NCI-H2196 treated with DMSO at 0.1 percent for 48 hours (cell line): ENCODE measurements at regions not wholly inside any gene's neighbourhood (a gene's known extent, or its start where the extent isn't known, plus 50 kb on each side); places are given as distances from the start of the nearest gene placed in this dataset.
"Not testable (repeated sequence)": the region's sequence is repeated elsewhere in the genome, so short reads cannot be mapped to it uniquely, and the experiment has no call there.

Experiments
- DNase-seq: peaks from one replicate; lab custom pipeline; 2025; ENCODE audit not compliant: unreplicated experiment; lab: John Stamatoyannopoulos, UW

DNA sequence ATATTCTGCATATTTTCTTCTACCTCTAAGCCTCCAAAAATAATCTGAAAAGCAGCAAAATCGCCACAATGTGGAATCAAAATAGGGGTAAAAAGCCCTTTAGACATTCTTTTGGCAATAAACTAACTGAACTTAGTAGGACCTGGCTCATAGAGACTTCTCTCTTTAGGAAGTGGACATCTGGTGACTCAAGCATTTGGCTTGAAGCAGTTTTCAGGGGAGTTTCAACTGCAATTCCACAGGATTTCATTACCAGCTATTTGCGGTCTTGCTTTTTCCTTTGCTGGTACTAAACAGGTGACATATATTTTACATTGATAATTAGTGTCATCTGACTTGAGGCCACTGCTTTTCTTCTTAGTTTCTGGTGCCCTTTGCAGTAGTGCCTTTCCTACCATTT lies 173.2 kb upstream of the FBN2 start:
- DNase-seq: no peak

DNA sequence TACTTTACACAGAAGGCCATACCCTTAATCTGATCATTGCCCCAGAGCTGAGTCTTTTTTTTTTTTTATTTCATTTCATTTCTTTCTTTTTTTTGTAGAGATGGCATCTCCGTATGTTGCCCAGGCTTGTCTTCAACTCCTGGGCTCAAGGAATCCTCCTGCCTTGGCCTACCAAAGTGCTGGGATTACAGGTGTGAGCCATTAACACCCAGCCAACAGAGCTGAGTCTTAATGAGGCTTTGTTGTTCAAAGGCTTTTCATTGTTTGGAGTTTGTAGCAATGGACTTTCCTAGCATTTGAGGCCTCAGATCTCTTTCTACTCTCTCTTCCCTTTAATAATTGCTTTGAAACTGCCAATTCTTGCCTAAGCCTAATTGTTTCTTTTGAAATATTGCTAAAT lies 176.5 kb upstream of the FBN2 start:
- no peak for DNase-seq

DNA sequence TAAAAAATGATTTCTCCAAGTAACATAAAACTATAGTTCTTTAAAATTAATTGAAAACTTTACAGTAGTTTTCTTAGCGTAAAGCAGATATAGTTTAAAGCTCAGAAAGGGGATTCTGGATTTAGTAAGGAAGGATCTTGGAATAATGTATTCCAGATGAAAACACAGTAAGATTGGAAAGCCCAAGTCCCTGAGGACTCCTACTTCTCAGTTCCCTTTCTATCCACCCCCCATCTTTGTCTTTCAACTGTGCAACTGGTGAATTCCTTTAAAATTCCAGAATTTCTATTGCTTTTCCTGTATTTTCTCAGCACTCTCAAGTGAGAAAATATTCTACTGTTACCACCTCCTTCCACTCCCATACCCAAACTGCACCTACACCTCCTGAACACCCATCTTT lies 184.5 kb upstream of the FBN2 start:
- DNase-seq: no peak

DNA sequence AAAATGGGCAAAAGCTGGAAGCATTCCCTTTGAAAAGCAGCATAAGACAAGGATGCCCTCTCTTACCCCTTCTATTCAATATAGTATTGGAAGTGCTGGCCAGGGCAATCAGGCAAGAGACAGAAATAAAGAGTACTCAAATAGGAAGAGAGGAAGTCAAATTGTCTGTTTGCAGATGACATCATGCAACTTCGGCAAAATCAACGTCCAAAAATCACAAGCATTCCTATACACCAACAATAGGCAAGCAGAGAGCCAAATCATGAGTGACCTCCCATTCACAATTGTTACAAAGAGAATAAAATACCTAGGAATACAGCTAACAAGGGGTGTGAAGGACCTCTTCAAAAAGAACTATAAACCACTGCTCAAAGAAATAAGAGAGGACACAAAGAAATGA lies 192.0 kb upstream of the FBN2 start:
- not testable (repeated sequence) for DNase-seq

DNA sequence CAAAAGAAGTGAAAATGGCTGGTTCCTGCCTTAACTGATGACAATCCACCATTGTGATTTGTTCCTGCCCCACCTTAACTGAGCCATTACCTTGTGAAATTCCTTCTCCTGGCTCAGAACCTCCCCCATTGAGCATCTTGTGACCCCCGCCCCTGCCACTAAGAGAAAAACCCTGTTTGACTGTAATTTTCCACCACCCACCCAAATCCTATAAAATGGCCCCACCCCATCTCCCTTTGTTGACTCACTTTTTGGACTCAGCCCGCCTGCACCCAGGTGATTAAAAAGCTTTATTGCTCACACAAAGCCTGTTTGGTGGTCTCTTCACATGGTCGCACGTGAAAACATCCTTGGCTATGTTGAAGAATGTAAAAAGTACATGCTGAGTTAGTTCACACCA lies 197.6 kb upstream of the FBN2 start:
- not testable (repeated sequence) for DNase-seq

DNA sequence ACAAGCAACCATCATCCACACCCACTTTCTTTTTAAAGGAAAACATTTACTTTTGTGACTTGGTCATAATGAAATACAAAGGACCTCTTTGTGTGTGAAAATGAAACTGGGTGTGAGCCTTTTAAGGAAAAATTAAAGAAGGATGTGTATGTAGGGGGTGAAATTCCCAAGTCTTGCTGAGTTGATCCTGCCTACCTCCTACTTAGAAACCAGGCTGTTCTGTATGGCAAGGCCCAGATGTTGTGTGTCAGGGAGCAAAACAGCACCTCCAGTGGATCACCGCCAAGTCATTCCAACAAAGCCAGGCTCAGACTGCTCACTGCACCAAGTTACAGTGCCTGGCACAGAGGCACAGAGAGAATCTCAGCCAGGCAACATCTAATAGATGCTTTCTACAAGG lies 198.5 kb upstream of the FBN2 start:
- no peak for DNase-seq

DNA sequence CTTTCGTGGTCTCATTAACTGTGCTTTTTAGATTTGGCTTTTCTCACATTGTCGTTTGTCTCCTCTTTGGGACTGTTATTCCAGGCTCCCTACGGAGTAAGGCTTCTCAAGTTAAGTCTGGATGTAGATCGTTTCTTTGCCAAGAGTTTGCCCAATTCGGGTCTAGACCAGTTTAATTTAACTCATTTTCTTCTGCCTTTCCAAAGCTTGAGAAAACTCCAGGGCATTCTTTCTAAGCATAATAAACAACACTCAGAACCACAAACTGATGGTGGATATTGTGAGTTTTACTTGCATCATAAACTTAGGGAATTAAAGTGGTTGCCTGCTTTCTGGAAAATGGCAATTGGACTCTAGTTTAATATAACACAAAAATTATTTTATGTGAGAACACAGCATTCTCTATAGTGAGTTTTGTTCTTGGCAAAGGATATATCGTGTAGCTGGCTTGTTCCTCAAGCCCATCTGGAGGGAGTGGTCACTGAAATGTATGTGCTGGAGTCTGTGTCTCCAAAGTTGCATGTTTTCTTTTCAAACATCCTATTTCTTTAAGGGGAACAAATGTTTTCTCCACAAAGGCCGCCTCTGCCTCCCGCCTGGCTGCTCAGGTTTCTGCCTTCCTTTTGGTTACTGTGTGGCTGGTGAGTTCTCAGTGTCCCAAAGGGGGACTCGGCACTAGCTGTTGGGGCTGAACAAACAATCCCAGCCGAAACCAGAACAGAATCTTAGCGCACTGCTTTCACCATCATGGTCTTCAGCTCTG lies 211.3 kb upstream of the FBN2 start:
- no peak for DNase-seq

DNA sequence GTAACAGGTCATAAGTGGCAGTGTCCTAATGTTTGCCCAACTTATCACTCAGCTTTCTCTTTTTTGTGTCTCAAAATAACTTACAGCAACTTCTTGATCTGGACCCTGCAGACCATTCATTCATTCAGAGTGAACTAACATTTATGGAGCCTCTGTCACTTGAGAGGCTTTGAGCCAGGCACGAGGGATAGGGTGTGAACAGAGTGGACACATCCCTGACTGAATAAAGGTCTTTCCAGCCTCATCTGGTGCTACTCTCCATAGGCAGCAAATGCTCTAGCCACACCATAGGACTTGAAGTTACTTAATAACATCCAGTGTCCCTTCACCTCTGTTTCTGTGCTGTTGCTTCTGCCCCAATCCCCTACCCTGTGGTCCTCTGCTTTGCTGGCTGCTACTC lies 212.1 kb upstream of the FBN2 start:
- DNase-seq: no peak

DNA sequence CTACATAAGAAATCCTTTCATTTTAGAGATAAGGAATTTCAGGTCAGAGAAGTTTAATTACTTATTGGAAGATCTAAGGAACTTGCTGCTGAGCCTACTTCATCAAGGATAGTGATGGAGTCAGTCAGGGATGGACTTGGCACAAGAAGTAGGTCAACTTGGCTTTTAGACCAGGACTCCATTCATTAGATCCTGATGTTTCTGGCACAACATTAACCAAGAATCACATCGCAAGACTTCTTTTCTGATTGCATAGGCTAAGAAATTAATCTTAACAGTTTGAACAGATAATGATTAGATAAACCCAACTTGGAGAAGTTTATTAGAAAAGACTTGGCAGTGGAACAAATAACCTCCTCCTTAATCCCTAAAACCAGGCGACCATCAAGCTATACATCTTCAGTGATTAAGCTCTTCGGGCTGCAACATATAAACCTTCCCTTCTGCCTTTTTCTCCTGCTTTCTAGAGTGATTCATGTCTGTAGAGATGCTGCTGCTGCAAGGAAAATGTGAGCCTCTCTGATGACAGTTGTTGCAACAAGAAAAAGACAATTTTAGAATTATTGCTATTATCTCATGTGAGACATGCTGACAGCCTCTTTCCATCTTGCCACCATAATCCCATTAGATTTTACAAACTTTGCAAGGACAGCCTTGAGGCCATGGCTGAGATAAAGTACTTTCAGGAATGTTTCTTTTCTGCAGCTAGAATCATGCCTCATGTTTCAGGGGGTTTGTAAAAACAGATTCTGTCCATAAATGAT lies 207.9 kb upstream of the SLC27A6 start:
- no peak for DNase-seq

DNA sequence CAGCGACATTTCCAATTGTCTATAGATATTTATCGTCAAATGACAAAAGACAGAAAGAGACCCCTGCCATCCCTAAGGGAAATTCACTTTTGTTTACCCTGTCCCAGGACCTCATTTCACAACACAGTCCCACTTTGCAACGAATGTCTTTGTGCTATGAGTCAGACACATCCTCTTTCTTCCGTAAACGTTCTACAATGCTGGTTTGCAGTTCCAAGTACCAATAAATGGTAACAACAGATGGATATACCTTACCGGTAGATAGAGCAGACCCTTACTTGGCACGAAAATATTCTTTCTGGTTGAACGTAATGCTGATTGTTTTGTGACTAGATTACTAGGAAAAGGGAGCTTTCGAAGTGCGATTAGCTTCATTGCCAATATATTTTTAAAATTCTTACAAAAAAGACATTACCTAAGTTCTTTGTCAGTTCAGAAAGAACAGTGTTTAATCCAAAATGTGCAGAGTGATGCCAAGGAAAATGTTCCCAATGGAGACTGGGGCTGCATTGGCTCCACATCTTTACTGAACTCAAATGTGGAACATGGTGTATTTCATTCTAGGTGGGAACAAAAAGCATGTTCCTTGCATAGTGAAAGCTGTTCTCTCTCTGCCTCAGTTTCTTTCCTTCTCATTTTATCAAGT lies 202.5 kb upstream of the SLC27A6 start:
- DNase-seq: no peak

DNA sequence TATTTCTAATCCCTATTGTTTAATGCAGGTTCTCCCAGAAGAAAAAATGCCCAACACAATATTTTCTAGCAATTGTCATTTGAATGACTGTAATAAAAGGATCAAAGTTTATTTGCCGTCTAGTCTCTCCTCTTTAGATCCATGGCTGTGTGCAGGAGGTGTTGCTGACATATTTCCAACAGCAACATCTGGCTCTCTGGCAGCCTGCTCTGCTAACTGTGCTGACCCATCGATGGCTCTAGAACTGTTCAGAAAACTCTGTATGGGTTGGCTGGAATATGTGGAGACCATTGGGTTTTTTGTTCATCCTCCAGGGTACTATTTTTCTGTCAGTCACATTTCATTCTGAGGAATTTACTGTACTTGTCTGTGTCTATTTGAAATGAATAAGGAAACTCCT lies 202.0 kb upstream of the SLC27A6 start:
- DNase-seq: no peak

DNA sequence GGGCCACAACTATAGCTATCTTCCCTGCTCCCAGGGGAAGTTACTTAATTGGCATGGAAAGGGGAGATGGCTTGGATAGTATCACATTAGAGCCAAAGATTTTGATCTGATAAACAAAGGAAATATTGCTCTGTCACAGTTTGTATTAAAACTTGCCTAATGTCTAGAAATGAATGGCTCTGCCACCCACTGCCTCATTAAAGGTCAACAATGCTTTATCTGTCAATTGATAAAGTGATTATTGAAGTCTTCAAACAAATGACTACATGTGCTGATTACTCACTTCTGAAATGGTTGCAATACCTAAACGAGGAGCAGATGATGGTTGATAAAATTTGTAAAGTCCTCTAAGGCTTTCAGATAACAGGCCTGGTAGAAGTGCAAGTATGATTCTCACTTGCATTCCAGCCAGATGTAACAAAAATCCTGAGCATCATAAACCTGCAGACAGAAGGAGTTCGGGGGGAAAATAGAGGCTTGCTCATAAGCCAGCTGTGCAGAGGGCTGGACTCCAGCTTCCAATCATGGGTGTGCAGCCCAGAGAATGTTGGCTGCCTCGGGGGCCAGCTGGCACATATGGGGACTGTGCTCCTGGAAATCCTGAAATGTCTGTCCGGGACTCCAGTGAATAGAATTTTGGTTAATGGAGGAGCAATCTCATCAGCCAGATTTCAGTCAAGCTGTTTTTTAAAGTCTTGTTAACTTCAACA lies 200.5 kb upstream of the SLC27A6 start:
- no peak for DNase-seq

DNA sequence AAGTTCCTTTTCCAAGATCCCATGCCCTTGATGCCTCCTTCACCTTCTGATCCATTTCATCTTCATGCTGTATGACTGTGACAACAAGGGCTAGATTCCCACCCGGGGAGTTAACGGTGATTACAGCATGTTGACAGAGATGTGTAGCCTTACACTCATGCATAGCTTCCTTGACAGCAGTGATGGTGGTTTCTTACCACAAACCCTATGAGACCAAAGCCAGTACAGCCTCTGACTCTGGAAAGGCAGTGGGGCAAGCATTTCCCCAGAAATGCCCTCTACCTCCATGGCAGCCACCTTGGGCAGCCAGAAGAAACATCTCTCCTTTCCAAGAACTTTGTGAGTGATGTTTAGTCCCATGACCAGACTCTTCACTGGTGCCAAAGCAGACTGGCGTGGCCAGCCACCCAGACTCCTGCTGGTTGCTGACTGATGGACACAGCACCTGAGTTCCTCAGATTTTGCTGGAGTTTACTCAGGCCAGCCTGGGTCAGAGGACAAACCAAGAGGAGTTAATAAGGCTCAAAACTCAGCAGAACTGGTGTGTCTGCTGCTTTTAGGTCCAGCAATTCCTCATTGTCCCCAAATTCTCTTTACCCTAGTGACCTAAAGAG lies 199.7 kb upstream of the SLC27A6 start:
- no peak for DNase-seq

DNA sequence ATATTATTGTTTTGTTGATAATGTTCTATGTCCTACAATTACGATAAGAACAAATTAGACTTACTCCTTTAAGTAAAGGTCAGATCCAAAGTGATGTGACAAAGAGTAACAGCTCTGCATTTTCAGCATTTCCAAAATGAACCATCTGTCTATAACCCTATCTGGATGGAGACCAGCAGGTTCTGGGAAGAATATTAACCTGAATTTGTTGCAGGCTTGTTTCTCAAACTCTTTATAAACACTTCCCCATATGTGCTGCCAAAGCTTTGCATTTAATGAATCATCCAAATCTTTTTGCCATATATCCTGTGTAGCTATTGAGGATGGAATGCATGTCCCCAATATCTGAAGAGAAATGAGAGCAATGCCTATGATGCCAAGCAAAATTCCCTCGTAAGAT lies 198.9 kb upstream of the SLC27A6 start:
- DNase-seq: no peak

DNA sequence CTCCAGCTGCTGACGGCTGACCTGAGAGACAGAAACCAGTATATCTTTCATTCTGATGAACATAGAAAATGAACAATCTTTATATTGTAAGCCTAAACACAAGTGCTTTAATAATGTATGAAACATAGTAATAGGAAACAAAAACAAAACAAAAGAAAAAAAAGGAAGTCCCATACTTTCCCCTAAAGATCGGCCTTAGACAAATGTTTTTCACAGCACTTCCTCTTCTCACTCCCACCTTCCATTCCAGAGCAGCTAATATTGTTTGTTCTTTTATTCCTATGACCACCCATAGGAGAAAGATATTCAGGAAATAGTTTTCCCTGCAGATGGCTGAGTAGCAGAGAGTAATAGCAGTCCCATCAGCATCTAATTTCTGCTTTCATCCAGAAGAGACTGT lies 194.4 kb upstream of the SLC27A6 start:
- DNase-seq: no peak

DNA sequence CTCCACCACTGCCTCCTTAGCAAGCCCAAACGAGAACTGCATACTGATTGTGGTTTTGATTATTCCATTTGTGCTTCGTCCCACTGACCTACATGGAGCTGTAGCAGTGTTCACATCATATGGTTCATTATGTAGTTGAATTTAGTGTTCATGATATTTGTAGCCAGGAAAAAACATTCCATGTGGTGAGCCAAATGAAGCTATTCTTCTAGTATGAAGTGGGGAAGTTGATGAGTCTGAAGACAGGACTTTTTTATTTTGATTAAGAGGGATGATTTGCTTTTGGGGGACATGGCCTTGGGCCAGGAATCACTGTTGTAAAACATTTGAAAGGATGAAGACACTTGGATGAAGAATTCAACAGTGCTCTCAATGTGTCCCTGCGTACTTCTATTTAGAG lies 192.9 kb upstream of the SLC27A6 start:
- DNase-seq: no peak

DNA sequence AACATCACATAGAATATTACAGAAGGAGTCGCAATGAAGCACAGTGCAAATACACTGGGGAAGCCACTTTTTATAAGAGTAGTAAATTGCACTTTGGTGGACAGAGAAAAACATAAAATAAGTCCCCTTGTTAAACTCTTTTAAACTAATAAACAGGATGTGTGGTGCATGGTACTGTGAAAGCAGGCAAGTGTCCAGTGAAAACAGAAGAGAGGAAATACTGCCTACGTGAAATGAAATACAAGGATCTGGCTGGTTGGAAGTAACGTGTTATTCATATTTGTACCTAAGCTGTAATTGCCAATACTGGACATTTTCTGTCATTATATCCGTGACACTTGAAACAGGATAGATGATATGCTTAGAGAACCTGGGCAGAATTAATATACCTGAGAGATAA lies 191.9 kb upstream of the SLC27A6 start:
- DNase-seq: no peak

DNA sequence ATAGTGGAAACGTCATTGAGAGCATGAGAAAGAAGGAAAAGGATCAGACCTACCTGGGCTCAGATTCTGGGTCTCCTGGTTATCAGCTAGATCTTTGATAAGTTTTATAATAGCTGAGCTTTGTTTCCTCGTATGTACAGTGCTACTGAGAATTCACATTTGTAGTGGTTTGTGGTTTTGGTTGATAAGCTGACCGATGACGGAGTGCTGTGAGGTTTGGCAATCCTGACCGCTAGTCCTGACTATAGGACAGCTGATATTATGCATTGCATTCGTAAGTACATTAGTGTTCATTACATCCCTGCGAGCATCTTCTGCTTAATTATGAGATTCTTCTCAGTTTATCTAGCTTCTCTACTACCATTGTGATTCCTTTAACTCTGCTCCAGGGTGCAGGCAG lies 190.7 kb upstream of the SLC27A6 start:
- DNase-seq: no peak

DNA sequence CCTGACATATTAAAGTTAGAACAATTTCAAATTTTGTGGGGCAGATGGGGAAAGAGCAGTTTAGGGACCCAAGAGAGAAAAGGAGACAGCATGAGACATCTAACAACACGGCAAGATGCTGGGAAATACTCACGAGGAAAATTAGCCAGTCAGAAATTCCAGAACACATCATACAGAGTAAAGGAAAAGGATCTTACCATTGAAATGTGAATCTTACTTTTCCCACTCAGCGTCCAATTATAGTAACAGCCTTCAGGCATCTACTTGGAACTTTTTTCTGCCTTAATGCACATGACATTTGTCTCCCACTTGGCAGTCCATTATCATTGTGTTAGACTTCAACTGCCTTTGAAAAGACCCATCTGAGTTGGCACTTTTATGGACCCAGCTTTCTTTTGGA lies 189.7 kb upstream of the SLC27A6 start:
- DNase-seq: no peak

DNA sequence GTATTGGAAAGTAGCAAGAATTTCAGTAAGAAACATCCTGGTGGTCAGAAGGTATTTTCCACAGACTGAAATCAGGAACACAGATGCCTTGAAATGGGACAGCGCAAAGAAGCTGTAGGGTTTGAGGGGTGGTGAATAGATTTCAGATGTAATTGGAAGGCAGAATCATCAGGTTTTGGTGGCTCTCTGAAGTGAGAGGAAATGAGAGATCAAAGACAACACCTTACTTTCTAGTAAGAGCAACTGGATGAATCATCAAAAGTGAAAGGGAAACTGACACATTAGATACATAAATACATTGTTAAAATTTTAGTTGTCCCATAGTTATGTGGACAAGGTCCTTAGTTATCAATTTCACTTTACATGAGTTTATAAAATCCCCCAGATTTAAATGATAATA lies 188.2 kb upstream of the SLC27A6 start:
- DNase-seq: no peak

DNA sequence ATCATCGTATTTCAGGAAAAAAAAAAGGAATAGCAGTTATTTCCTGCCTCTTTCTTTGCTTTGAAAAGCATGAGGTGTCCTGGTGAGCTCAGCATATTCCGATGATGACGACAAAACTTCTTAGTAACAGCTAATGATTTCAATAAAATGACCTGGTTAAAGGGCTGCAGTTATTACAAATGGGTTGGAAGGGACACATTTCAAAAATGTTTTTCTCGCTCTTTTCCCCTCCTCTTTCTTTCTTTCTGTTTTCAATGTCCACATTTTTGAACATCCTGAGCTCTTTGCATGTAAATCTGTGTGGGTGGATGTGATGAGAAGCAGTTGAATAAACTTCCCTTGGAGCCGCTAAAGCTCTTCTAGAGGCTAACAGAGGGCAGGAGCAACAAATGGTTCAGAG lies 186.8 kb upstream of the SLC27A6 start:
- DNase-seq: no peak
